Liver (tissue), 8 donors: ENCODE measurements at regions not wholly inside any gene's neighbourhood (a gene's known extent, or its start where the extent isn't known, plus 50 kb on each side); places are given as distances from the start of the nearest gene placed in this dataset.

Experiments used
- DNase-seq: peaks from one replicate; pipeline ENCODE4 v3.0.0-alpha.2; 2017; ENCODE audit warnings: low spot score
- H3K27ac ChIP-seq, 2 donors: one replicate each; pipeline ENCODE4 v1.7.0; 2013; ENCODE audit warnings: inconsistent platforms in 2 of 2, low read length in 2 of 2, control low read depth in 1 of 2, low read depth in 1 of 2, mild to moderate bottlenecking in 1 of 2
- H3K27me3 ChIP-seq, 4 donors: one replicate each; pipeline versions ENCODE4 v1.6.1 to v1.7.0; 2013; ENCODE audit warnings: low read length in 3 of 4, inconsistent platforms in 1 of 4, mild to moderate bottlenecking in 1 of 4, moderate library complexity in 1 of 4; ENCODE audit not compliant: control insufficient read depth in 4 of 4, insufficient read depth in 4 of 4
- H3K36me3 ChIP-seq, 4 donors: one replicate each; pipeline versions ENCODE4 v1.6.1 to v1.7.0; 2013; ENCODE audit warnings: low read length in 3 of 4, mild to moderate bottlenecking in 3 of 4, low read depth in 1 of 4, moderate library complexity in 1 of 4; ENCODE audit not compliant: control insufficient read depth in 4 of 4, insufficient read depth in 3 of 4
- H3K4me1 ChIP-seq, 4 donors: one replicate each; pipeline versions ENCODE4 v1.6.1 to v1.7.0; 2013; ENCODE audit warnings: low read length in 3 of 4, mild to moderate bottlenecking in 3 of 4, moderate library complexity in 1 of 4; ENCODE audit not compliant: control insufficient read depth in 4 of 4, insufficient read depth in 4 of 4
- H3K4me3 ChIP-seq, 3 donors: one replicate each; pipeline versions ENCODE4 v1.6.1 to v1.7.0; 2013; ENCODE audit warnings: low read length in 3 of 3, control low read depth in 1 of 3, low read depth in 1 of 3, mild to moderate bottlenecking in 1 of 3
- H3K9ac ChIP-seq, 2 donors: one replicate each; pipeline ENCODE4 v1.7.0; 2013; ENCODE audit warnings: low read length in 2 of 2, mild to moderate bottlenecking in 2 of 2, moderate library complexity in 2 of 2, control low read depth in 1 of 2, low read depth in 1 of 2
- H3K9me3 ChIP-seq, 4 donors: one replicate each; pipeline versions ENCODE4 v1.6.1 to v1.7.0; 2013; ENCODE audit warnings: low read length in 3 of 4; ENCODE audit not compliant: control insufficient read depth in 4 of 4
- EGR1 ChIP-seq, 2 donors: IDR thresholded peaks; 2 replicates each; pipeline ENCODE4 v1.6.1; 2016 to 2018; ENCODE audit warnings: antibody characterized with exemption in 2 of 2, low read depth in 2 of 2
- FOXA1 ChIP-seq: IDR thresholded peaks from 2 replicates; pipeline ENCODE4 v1.6.1; 2016; ENCODE audit warnings: antibody characterized with exemption
- FOXA2 ChIP-seq: IDR thresholded peaks from 2 replicates; pipeline ENCODE4 v1.6.1; 2016; ENCODE audit warnings: antibody characterized with exemption
- GABPA ChIP-seq, 2 donors: IDR thresholded peaks in 1 of 2; conservative IDR thresholded peaks in 1 of 2; 2 replicates each; pipeline ENCODE4 v1.6.1; 2016; ENCODE audit warnings: antibody characterized with exemption in 2 of 2, mild to moderate bottlenecking in 1 of 2, moderate library complexity in 1 of 2
- HNF4G ChIP-seq: IDR thresholded peaks from 2 replicates; pipeline ENCODE4 v1.6.1; 2016; ENCODE audit warnings: antibody characterized with exemption
- JUND ChIP-seq, 2 donors: IDR thresholded peaks; 2 replicates each; pipeline ENCODE4 v1.6.1; 2016; ENCODE audit warnings: antibody characterized with exemption in 2 of 2
- NR2F2 ChIP-seq: IDR thresholded peaks from 2 replicates; pipeline ENCODE4 v1.6.1; 2016; ENCODE audit warnings: antibody characterized with exemption
- SP1 ChIP-seq: IDR thresholded peaks from 2 replicates; pipeline ENCODE4 v1.6.1; 2018; ENCODE audit warnings: antibody characterized with exemption, mild to moderate bottlenecking
- TAF1 ChIP-seq: conservative IDR thresholded peaks from 2 replicates; pipeline ENCODE4 v1.6.1; 2016; ENCODE audit warnings: antibody characterized with exemption, mild to moderate bottlenecking
- YY1 ChIP-seq: IDR thresholded peaks from 2 replicates; pipeline ENCODE4 v1.6.1; 2016; ENCODE audit warnings: antibody characterized with exemption, mild to moderate bottlenecking
- ZBTB33 ChIP-seq: IDR thresholded peaks from 2 replicates; pipeline ENCODE4 v1.6.1; 2016; ENCODE audit warnings: antibody characterized with exemption
- WGBS: extraction: QIAGEN DNeasy Blood & Tissue Kit; methylation state at CpG from one replicate; pipeline ENCODE4 v1.1.7; 2013; 5-methylcytosine and 5-hydroxymethylcytosine counted together
- TF ChIP-seq, protein P1 (sequence below): IDR thresholded peaks from 2 replicates; pipeline ENCODE4 v1.6.1; 2016; ENCODE audit warnings: antibody characterized with exemption, mild to moderate bottlenecking
- TF ChIP-seq, protein P2 (sequence below): fragments of 150-350 bp; IDR thresholded peaks from 2 replicates; pipeline ENCODE4 v1.5.1; 2017; ENCODE audit warnings: improper control_type of control experiment, low read depth, low read length; ENCODE audit not compliant: missing input control
- donor health status: healthy.
- donor health status: healthy.
- donor health status: healthy.
- donor health status: healthy.
- donor health status: healthy.

DNA sequence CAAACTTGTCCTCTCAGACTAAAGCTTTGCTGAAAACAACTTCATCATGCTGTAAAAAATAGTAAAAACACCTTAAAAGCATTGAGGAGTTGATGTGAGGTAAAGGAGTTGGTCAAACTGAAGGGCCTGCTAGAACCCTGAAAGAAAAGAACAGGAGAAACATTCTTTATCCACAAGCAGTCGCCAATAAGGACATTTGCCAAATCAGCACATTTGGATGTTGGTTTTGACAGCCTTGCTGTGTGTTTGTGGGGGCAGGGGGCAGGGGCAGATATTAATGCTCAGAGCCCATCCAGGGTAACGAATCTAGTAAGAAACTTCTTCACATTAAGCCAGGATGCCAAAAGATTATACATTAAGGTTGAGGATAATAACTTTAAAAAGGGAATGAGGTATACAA, 399.9 kb upstream of the ZFHX3 start (continued):
- TF ChIP-seq, protein P1, sequence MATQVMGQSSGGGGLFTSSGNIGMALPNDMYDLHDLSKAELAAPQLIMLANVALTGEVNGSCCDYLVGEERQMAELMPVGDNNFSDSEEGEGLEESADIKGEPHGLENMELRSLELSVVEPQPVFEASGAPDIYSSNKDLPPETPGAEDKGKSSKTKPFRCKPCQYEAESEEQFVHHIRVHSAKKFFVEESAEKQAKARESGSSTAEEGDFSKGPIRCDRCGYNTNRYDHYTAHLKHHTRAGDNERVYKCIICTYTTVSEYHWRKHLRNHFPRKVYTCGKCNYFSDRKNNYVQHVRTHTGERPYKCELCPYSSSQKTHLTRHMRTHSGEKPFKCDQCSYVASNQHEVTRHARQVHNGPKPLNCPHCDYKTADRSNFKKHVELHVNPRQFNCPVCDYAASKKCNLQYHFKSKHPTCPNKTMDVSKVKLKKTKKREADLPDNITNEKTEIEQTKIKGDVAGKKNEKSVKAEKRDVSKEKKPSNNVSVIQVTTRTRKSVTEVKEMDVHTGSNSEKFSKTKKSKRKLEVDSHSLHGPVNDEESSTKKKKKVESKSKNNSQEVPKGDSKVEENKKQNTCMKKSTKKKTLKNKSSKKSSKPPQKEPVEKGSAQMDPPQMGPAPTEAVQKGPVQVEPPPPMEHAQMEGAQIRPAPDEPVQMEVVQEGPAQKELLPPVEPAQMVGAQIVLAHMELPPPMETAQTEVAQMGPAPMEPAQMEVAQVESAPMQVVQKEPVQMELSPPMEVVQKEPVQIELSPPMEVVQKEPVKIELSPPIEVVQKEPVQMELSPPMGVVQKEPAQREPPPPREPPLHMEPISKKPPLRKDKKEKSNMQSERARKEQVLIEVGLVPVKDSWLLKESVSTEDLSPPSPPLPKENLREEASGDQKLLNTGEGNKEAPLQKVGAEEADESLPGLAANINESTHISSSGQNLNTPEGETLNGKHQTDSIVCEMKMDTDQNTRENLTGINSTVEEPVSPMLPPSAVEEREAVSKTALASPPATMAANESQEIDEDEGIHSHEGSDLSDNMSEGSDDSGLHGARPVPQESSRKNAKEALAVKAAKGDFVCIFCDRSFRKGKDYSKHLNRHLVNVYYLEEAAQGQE, result no peak

- no peaks in the 10 kb centered on the region for H3K27me3 ChIP-seq
- H3K36me3 ChIP-seq, result no peaks in the 10 kb centered on the region
- no peak for DNase-seq
- H3K4me1 ChIP-seq, result no peaks in the 10 kb centered on the region
- no peak overlapping the region for H3K4me3 ChIP-seq
- H3K9me3 ChIP-seq, result no peaks in the 10 kb centered on the region
- 70% methylated on average over 5 of the region's 5 CpGs for WGBS
- TF ChIP-seq HNF4G, result no peak
- no peak for TF ChIP-seq EGR1 (IDR thresholded peaks at IDR 0.05; ENCODE audit: low read depth in 2 of 2)
- no peak for TF ChIP-seq TAF1
- TF ChIP-seq SP1, result no peak
- no peak for TF ChIP-seq GABPA (IDR thresholded peaks at IDR 0.05 in 1 of 2, conservative IDR thresholded peaks at IDR 0.05 in 1 of 2)
- TF ChIP-seq NR2F2, result no peak
- TF ChIP-seq FOXA1, result no peak
- TF ChIP-seq, protein P1, result no peak
- TF ChIP-seq, protein P2, sequence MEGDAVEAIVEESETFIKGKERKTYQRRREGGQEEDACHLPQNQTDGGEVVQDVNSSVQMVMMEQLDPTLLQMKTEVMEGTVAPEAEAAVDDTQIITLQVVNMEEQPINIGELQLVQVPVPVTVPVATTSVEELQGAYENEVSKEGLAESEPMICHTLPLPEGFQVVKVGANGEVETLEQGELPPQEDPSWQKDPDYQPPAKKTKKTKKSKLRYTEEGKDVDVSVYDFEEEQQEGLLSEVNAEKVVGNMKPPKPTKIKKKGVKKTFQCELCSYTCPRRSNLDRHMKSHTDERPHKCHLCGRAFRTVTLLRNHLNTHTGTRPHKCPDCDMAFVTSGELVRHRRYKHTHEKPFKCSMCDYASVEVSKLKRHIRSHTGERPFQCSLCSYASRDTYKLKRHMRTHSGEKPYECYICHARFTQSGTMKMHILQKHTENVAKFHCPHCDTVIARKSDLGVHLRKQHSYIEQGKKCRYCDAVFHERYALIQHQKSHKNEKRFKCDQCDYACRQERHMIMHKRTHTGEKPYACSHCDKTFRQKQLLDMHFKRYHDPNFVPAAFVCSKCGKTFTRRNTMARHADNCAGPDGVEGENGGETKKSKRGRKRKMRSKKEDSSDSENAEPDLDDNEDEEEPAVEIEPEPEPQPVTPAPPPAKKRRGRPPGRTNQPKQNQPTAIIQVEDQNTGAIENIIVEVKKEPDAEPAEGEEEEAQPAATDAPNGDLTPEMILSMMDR, result no peak
- no peak for TF ChIP-seq YY1
- TF ChIP-seq FOXA2, result no peak
- no peak for TF ChIP-seq ZBTB33
- TF ChIP-seq JUND (IDR thresholded peaks at IDR 0.05), result no peak
- H3K9ac ChIP-seq, result no peak overlapping the region
- H3K27ac ChIP-seq, result no peak overlapping the region
Measured at GRCh38 chr16:73434621-73435020, 386.7 kb upstream of the ZFHX3 start.
